HEK293 (cell line): ENCODE measurements at regions not wholly inside any gene's neighbourhood (a gene's known extent, or its start where the extent isn't known, plus 50 kb on each side); places are given as distances from the start of the nearest gene placed in this dataset.

Source experiments
- CTCF ChIA-PET: fragments of 350-600 bp; formaldehyde crosslinking; extraction: SDS; loops from one replicate; lab custom pipeline; 2021; ENCODE audit warnings: antibody characterized with exemption; lab: Yijun Ruan, JAX
- POLR2A ChIA-PET: fragments of 300-600 bp; formaldehyde crosslinking; extraction: SDS; loops from one replicate; lab custom pipeline; 2020; ENCODE audit warnings: antibody characterized with exemption, inconsistent platforms; lab: Yijun Ruan, JAX
- H3K27ac ChIP-seq: fragments of 200-500 bp; sonication (Bioruptor generic); 2 replicates; pipeline ENCODE4 v1.5.1; 2014; ENCODE audit warnings: low read depth, low read length, control low read depth, inconsistent platforms; ENCODE audit errors: extremely low read depth
- H3K36me3 ChIP-seq, 2 experiments: fragments of 200-500 bp in 1 of 2; sonication (Bioruptor generic) in 1 of 2; 1 replicate in 1 of 2; 2 replicates in 1 of 2; pipeline ENCODE4 v1.5.1; 2014 to 2017; ENCODE audit warnings: inconsistent platforms in 2 of 2, low read length in 2 of 2; ENCODE audit not compliant: control insufficient read depth in 2 of 2, insufficient read depth in 1 of 2
- H3K4me1 ChIP-seq: fragments of 200-500 bp; sonication (Bioruptor generic); 2 replicates; pipeline ENCODE4 v1.5.1; 2014; ENCODE audit warnings: mild to moderate bottlenecking, low read length, inconsistent platforms; ENCODE audit not compliant: control insufficient read depth, insufficient read depth
- H3K4me3 ChIP-seq: 2 replicates; pipeline ENCODE4 v1.5.1; 2011; ENCODE audit warnings: low read depth, mild to moderate bottlenecking, control low read depth, low read length, moderate library complexity
- H3K9me3 ChIP-seq: fragments of 200-500 bp; sonication (Bioruptor generic); 2 replicates; pipeline ENCODE4 v1.5.1; 2014; ENCODE audit warnings: low read depth, low read length, inconsistent platforms; ENCODE audit not compliant: control insufficient read depth, insufficient read depth
- HOXD13 ChIP-seq: sonication (generic); formaldehyde crosslinking; IDR thresholded peaks from 2 replicates; pipeline ENCODE4 v1.8.0; 2022; ENCODE audit warnings: missing genetic modification reagents, borderline replicate concordance
- SETDB1 ChIP-seq: IDR thresholded peaks from one replicate; pipeline ENCODE4 v1.6.1; 2017; ENCODE audit warnings: mild to moderate bottlenecking, low read length, moderate library complexity, mixed read lengths; ENCODE audit not compliant: insufficient read length
- SP2 ChIP-seq: fragments of 450-650 bp; formaldehyde crosslinking; IDR thresholded peaks from 2 replicates; pipeline ENCODE4 v1.5.1; 2016; ENCODE audit warnings: missing biosample characterization, missing genetic modification characterization
- YY2 ChIP-seq: fragments of 450-650 bp; formaldehyde crosslinking; IDR thresholded peaks from 2 replicates; pipeline ENCODE4 v1.5.1; 2016; ENCODE audit warnings: missing biosample characterization, missing genetic modification characterization
- ZNF114 ChIP-seq: fragments of 450-650 bp; formaldehyde crosslinking; IDR thresholded peaks from 2 replicates; pipeline ENCODE4 v1.5.0; 2017; ENCODE audit warnings: missing biosample characterization, missing genetic modification characterization
- ZNF121 ChIP-seq: fragments of 450-650 bp; formaldehyde crosslinking; IDR thresholded peaks from 2 replicates; pipeline ENCODE4 v1.5.1; 2016; ENCODE audit warnings: missing biosample characterization, missing genetic modification characterization
- ZNF174 ChIP-seq: fragments of 450-650 bp; formaldehyde crosslinking; IDR thresholded peaks from 2 replicates; pipeline ENCODE4 v1.5.0; 2017; ENCODE audit warnings: missing biosample characterization, mild to moderate bottlenecking, missing genetic modification characterization
- ZNF23 ChIP-seq: fragments of 450-650 bp; formaldehyde crosslinking; IDR thresholded peaks from 2 replicates; pipeline ENCODE4 v1.5.1; 2016; ENCODE audit warnings: missing biosample characterization, missing genetic modification characterization, borderline replicate concordance
- ZNF324 ChIP-seq: fragments of 450-650 bp; formaldehyde crosslinking; IDR thresholded peaks from 2 replicates; pipeline ENCODE4 v1.5.1; 2016; ENCODE audit warnings: missing biosample characterization, missing genetic modification characterization
- ZNF394 ChIP-seq: fragments of 450-650 bp; formaldehyde crosslinking; IDR thresholded peaks from 2 replicates; pipeline ENCODE4 v1.5.1; 2016; ENCODE audit warnings: missing biosample characterization, missing genetic modification characterization, mild to moderate bottlenecking, moderate library complexity, borderline replicate concordance
- ZNF426 ChIP-seq: fragments of 450-650 bp; formaldehyde crosslinking; IDR thresholded peaks from 2 replicates; pipeline ENCODE4 v1.5.1; 2017; ENCODE audit warnings: missing biosample characterization, missing genetic modification characterization, mild to moderate bottlenecking, inconsistent platforms, moderate library complexity
- ZNF473 ChIP-seq: fragments of 450-650 bp; formaldehyde crosslinking; IDR thresholded peaks from 2 replicates; pipeline ENCODE4 v1.5.1; 2017; ENCODE audit warnings: missing biosample characterization, missing genetic modification characterization
- ZNF530 ChIP-seq: fragments of 450-650 bp; formaldehyde crosslinking; IDR thresholded peaks from 2 replicates; pipeline ENCODE4 v1.5.1; 2016; ENCODE audit warnings: low read depth, missing biosample characterization, missing genetic modification characterization
- ZNF660 ChIP-seq: fragments of 450-650 bp; IDR thresholded peaks from 2 replicates; pipeline ENCODE4 v1.5.1; 2018; ENCODE audit warnings: missing biosample characterization, mild to moderate bottlenecking, missing genetic modification characterization
- ZNF76 ChIP-seq: fragments of 450-650 bp; formaldehyde crosslinking; IDR thresholded peaks from 2 replicates; pipeline ENCODE4; 2016; ENCODE audit warnings: low read depth, missing biosample characterization, missing genetic modification characterization, borderline replicate concordance
- TF ChIP-seq, protein P1 (sequence below): fragments of 450-650 bp; formaldehyde crosslinking; optimal IDR thresholded peaks from 2 replicates; pipeline ENCODE3; 2016; ENCODE audit warnings: missing biosample characterization, mild to moderate bottlenecking, missing genetic modification characterization
- TF ChIP-seq, protein P2 (sequence below): fragments of 450-650 bp; formaldehyde crosslinking; IDR thresholded peaks from 2 replicates; pipeline ENCODE4 v1.5.1; 2016; ENCODE audit warnings: missing biosample characterization, missing genetic modification characterization
- TF ChIP-seq, protein P3 (sequence below): fragments of 450-650 bp; formaldehyde crosslinking; IDR thresholded peaks from 2 replicates; pipeline ENCODE4 v1.5.1; 2016; ENCODE audit warnings: missing biosample characterization, missing genetic modification characterization
- TF ChIP-seq, protein P4 (sequence below): fragments of 450-650 bp; formaldehyde crosslinking; IDR thresholded peaks from 2 replicates; pipeline ENCODE4 v1.5.1; 2016; ENCODE audit warnings: missing biosample characterization, missing genetic modification characterization
- TF ChIP-seq, protein P5 (sequence below): fragments of 450-650 bp; IDR thresholded peaks from 2 replicates; pipeline ENCODE4 v1.5.1; 2018; ENCODE audit warnings: missing biosample characterization, missing genetic modification characterization
- TF ChIP-seq, protein P6 (sequence below): fragments of 450-650 bp; formaldehyde crosslinking; IDR thresholded peaks from 2 replicates; pipeline ENCODE4 v1.5.1; 2017; ENCODE audit warnings: missing biosample characterization, missing genetic modification characterization

DNA sequence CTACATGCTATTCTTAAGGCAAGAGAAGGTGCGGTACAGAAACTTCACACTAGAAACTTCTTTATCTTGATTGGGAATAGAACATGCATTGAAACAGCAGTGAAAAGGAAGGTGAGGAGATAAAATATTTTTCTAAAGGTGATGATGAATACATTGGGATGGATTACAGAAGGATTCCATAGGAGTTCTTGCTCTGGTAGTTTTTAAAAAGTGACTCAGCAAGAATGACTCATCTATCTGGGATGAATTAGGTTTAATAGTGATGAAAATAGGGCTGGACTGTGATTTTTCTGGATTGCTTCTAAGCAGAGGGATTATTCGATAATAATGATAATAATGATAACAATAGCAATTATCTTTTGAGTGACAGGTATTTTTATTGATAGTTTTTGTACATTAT lies 65.6 kb upstream of the HS3ST4 start (continued):
- no peak for TF ChIP-seq YY2 (tag by site-specific recombination)
- TF ChIP-seq, protein P1, sequence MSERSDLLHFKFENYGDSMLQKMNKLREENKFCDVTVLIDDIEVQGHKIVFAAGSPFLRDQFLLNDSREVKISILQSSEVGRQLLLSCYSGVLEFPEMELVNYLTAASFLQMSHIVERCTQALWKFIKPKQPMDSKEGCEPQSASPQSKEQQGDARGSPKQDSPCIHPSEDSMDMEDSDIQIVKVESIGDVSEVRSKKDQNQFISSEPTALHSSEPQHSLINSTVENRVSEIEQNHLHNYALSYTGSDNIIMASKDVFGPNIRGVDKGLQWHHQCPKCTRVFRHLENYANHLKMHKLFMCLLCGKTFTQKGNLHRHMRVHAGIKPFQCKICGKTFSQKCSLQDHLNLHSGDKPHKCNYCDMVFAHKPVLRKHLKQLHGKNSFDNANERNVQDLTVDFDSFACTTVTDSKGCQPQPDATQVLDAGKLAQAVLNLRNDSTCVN, result no peak
- TF ChIP-seq, protein P2, sequence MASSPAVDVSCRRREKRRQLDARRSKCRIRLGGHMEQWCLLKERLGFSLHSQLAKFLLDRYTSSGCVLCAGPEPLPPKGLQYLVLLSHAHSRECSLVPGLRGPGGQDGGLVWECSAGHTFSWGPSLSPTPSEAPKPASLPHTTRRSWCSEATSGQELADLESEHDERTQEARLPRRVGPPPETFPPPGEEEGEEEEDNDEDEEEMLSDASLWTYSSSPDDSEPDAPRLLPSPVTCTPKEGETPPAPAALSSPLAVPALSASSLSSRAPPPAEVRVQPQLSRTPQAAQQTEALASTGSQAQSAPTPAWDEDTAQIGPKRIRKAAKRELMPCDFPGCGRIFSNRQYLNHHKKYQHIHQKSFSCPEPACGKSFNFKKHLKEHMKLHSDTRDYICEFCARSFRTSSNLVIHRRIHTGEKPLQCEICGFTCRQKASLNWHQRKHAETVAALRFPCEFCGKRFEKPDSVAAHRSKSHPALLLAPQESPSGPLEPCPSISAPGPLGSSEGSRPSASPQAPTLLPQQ (tag by site-specific recombination), result no peak
- TF ChIP-seq ZNF174, result no peak
- TF ChIP-seq ZNF530, result no peak
- no peak for TF ChIP-seq ZNF660 (tag by site-specific recombination)
- TF ChIP-seq, protein P3, sequence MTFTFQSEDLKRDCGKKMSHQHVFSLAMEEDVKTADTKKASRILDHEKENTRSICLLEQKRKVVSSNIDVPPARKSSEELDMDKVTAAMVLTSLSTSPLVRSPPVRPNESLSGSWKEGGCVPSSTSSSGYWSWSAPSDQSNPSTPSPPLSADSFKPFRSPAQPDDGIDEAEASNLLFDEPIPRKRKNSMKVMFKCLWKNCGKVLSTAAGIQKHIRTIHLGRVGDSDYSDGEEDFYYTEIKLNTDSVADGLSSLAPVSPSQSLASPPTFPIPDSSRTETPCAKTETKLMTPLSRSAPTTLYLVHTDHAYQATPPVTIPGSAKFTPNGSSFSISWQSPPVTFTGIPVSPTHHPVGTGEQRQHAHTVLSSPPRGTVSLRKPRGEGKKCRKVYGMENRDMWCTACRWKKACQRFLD (tag by site-specific recombination), result no peak
- no peak for TF ChIP-seq ZNF76
- TF ChIP-seq SETDB1, result no peak

DNA sequence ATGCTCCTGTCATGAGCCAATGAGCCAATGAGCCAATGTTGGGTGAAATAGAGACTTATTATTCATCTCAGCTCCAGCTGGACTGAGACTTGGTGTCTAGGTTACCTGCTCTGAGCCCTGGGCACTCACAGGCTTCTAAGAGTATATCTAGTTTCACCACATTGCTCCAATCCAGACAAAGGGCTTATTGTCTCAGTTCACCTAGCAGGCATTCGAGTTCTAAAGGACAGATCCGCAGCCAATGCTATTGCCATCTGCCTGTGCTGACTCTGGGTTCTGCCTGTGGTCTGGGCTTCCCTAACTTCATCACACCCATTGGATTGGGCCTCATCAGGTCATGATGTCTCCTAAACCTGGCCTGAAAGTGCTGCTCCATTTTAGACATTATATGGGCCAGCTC lies 66.1 kb upstream of the HS3ST4 start:
- Histone ChIP-seq H3K36me3 (no peaks in the 10 kb centered on the region), H3K9me3 (no peaks in the 10 kb centered on the region), H3K4me1 (no peaks in the 10 kb centered on the region), H3K27ac (no peak overlapping the region), H3K4me3 (no peak overlapping the region)
- TF ChIP-seq, protein P4, sequence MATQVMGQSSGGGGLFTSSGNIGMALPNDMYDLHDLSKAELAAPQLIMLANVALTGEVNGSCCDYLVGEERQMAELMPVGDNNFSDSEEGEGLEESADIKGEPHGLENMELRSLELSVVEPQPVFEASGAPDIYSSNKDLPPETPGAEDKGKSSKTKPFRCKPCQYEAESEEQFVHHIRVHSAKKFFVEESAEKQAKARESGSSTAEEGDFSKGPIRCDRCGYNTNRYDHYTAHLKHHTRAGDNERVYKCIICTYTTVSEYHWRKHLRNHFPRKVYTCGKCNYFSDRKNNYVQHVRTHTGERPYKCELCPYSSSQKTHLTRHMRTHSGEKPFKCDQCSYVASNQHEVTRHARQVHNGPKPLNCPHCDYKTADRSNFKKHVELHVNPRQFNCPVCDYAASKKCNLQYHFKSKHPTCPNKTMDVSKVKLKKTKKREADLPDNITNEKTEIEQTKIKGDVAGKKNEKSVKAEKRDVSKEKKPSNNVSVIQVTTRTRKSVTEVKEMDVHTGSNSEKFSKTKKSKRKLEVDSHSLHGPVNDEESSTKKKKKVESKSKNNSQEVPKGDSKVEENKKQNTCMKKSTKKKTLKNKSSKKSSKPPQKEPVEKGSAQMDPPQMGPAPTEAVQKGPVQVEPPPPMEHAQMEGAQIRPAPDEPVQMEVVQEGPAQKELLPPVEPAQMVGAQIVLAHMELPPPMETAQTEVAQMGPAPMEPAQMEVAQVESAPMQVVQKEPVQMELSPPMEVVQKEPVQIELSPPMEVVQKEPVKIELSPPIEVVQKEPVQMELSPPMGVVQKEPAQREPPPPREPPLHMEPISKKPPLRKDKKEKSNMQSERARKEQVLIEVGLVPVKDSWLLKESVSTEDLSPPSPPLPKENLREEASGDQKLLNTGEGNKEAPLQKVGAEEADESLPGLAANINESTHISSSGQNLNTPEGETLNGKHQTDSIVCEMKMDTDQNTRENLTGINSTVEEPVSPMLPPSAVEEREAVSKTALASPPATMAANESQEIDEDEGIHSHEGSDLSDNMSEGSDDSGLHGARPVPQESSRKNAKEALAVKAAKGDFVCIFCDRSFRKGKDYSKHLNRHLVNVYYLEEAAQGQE, result no peak
- TF ChIP-seq ZNF114, result no peak
- TF ChIP-seq ZNF473 (tag by site-specific recombination), result no peak
- TF ChIP-seq, protein P5, sequence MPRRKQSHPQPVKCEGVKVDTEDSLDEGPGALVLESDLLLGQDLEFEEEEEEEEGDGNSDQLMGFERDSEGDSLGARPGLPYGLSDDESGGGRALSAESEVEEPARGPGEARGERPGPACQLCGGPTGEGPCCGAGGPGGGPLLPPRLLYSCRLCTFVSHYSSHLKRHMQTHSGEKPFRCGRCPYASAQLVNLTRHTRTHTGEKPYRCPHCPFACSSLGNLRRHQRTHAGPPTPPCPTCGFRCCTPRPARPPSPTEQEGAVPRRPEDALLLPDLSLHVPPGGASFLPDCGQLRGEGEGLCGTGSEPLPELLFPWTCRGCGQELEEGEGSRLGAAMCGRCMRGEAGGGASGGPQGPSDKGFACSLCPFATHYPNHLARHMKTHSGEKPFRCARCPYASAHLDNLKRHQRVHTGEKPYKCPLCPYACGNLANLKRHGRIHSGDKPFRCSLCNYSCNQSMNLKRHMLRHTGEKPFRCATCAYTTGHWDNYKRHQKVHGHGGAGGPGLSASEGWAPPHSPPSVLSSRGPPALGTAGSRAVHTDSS (tag by site-specific recombination), result no peak
- ChIA-PET POLR2A (no interaction called here), CTCF (interaction anchor here (0.7 kb wide), 1 partner anchor 26 kb away, joined by 3 read pairs; no protein-coding TSS in a partner anchor)

DNA sequence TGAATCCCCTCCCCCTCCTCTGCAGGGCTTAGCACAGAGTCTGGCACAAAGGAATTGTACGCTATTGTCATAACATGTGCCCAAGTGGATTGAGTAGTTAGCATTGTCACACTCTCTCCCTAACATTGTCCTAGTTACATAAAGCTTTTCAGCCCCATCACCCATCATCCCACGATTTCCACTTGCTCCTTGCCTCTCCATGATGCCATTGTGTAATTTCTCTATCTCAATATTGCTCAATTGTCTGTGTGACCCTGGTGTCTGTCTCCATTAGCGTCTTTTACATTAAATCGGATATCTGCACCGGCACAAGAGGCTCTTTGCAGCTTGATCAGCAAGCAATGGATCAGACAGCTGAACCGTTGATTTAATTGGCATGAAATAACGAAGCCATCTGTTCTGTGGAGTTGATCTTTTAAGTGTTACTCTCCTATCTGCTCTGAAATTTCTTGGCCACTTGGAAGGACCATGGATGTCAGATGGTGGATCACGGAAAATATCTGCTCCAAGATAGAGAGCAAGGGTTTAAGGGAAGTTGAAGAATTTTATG lies 77.0 kb upstream of the HS3ST4 start:
- Histone ChIP-seq H3K9me3 (no peaks in the 10 kb centered on the region), H3K36me3 (no peaks in the 10 kb centered on the region), H3K4me3 (no peak overlapping the region), H3K27ac (no peak overlapping the region), H3K4me1 (no peaks in the 10 kb centered on the region)
- ChIA-PET POLR2A (no interaction called here), CTCF (no interaction called here)
- TF ChIP-seq ZNF121 (tag by site-specific recombination), result no peak
- no peak for TF ChIP-seq ZNF23 (tag by site-specific recombination)
- TF ChIP-seq, protein P6, sequence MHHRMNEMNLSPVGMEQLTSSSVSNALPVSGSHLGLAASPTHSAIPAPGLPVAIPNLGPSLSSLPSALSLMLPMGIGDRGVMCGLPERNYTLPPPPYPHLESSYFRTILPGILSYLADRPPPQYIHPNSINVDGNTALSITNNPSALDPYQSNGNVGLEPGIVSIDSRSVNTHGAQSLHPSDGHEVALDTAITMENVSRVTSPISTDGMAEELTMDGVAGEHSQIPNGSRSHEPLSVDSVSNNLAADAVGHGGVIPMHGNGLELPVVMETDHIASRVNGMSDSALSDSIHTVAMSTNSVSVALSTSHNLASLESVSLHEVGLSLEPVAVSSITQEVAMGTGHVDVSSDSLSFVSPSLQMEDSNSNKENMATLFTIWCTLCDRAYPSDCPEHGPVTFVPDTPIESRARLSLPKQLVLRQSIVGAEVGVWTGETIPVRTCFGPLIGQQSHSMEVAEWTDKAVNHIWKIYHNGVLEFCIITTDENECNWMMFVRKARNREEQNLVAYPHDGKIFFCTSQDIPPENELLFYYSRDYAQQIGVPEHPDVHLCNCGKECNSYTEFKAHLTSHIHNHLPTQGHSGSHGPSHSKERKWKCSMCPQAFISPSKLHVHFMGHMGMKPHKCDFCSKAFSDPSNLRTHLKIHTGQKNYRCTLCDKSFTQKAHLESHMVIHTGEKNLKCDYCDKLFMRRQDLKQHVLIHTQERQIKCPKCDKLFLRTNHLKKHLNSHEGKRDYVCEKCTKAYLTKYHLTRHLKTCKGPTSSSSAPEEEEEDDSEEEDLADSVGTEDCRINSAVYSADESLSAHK (tag by site-specific recombination), result no peak
- TF ChIP-seq HOXD13 (CRISPR knock-in tag), result no peak
- no peak for TF ChIP-seq ZNF426
- no peak for TF ChIP-seq ZNF324 (tag by site-specific recombination)
- TF ChIP-seq SP2, result no peak
- TF ChIP-seq ZNF394 (tag by site-specific recombination), result no peak
